Rectal smooth muscle tissue (tissue), 1 donor: ENCODE measurements at regions not wholly inside any gene's neighbourhood (a gene's known extent, or its start where the extent isn't known, plus 50 kb on each side); places are given as distances from the start of the nearest gene placed in this dataset.

ENCODE experiments used
- H3K27ac ChIP-seq: one replicate; pipeline ENCODE4 v1.7.0; 2013; ENCODE audit warnings: low read depth, low read length, inconsistent platforms
- H3K27me3 ChIP-seq: one replicate; pipeline ENCODE4 v1.7.0; 2013; ENCODE audit warnings: low read length; ENCODE audit not compliant: control insufficient read depth, insufficient read depth
- H3K36me3 ChIP-seq: one replicate; pipeline ENCODE4 v1.7.0; 2013; ENCODE audit warnings: low read length; ENCODE audit not compliant: control insufficient read depth, insufficient read depth
- H3K4me1 ChIP-seq: one replicate; pipeline ENCODE4 v1.7.0; 2013; ENCODE audit warnings: low read length; ENCODE audit not compliant: control insufficient read depth, insufficient read depth
- H3K4me3 ChIP-seq: one replicate; pipeline ENCODE4 v1.7.0; 2013; ENCODE audit warnings: low read length
- H3K9ac ChIP-seq: one replicate; pipeline ENCODE4 v1.7.0; 2013; ENCODE audit warnings: low read length

- no peaks in the 10 kb centered on the region for H3K4me1 ChIP-seq
- H3K9ac ChIP-seq, result no peak overlapping the region
- H3K27ac ChIP-seq, result no peak overlapping the region
- no peaks in the 10 kb centered on the region for H3K36me3 ChIP-seq
- no peaks in the 10 kb centered on the region for H3K27me3 ChIP-seq
- H3K4me3 ChIP-seq, result no peak overlapping the region
These were observed 328.1 kb downstream of the SMAD2 start for GRCh38 chr18:47602273-47602897.

GRCh38 chr18:47601581-47602272 lies 328.7 kb downstream of the SMAD2 start:
- H3K9ac ChIP-seq, result no peak overlapping the region
- H3K4me1 ChIP-seq, result no peaks in the 10 kb centered on the region
- no peaks in the 10 kb centered on the region for H3K36me3 ChIP-seq

GRCh38 chr18:47595831-47596501 lies 334.5 kb downstream of the SMAD2 start:
- Histone ChIP-seq H3K9ac (no peak overlapping the region), H3K27me3 (no peaks in the 10 kb centered on the region), H3K4me1 (no peaks in the 10 kb centered on the region), H3K27ac (no peak overlapping the region), H3K36me3 (no peaks in the 10 kb centered on the region), H3K4me3 (no peak overlapping the region)

More at GRCh38 chr18:47601581-47602272, 328.7 kb downstream of the SMAD2 start:
- Histone ChIP-seq H3K27me3 (no peaks in the 10 kb centered on the region), H3K27ac (no peak overlapping the region), H3K4me3 (no peak overlapping the region)

GRCh38 chr18:47594621-47595086 lies 335.8 kb downstream of the SMAD2 start:
- Histone ChIP-seq H3K36me3 (no peaks in the 10 kb centered on the region), H3K9ac (no peak overlapping the region), H3K4me1 (no peaks in the 10 kb centered on the region), H3K4me3 (no peak overlapping the region), H3K27ac (no peak overlapping the region), H3K27me3 (no peaks in the 10 kb centered on the region)

- H3K27ac ChIP-seq, result no peak overlapping the region
- no peak overlapping the region for H3K9ac ChIP-seq
- H3K27me3 ChIP-seq, result no peaks in the 10 kb centered on the region
- H3K36me3 ChIP-seq, result no peaks in the 10 kb centered on the region
- H3K4me1 ChIP-seq, result no peaks in the 10 kb centered on the region
- H3K4me3 ChIP-seq, result no peak overlapping the region
These were observed 336.6 kb downstream of the SMAD2 start for GRCh38 chr18:47593744-47594472.

- Histone ChIP-seq H3K4me3 (no peak overlapping the region), H3K4me1 (no peaks in the 10 kb centered on the region), H3K27me3 (no peaks in the 10 kb centered on the region), H3K36me3 (no peaks in the 10 kb centered on the region), H3K9ac (no peak overlapping the region), H3K27ac (no peak overlapping the region)
These were observed 339.0 kb downstream of the SMAD2 start for GRCh38 chr18:47591429-47591828.

GRCh38 chr18:47587587-47587986 lies 336.1 kb upstream of the SKOR2 start:
- H3K9ac ChIP-seq, result no peak overlapping the region
- H3K36me3 ChIP-seq, result no peaks in the 10 kb centered on the region
- H3K27me3 ChIP-seq, result no peaks in the 10 kb centered on the region
- no peak overlapping the region for H3K27ac ChIP-seq
- H3K4me1 ChIP-seq, result no peaks in the 10 kb centered on the region
- no peak overlapping the region for H3K4me3 ChIP-seq

GRCh38 chr18:47586418-47587070 lies 335.1 kb upstream of the SKOR2 start:
- H3K4me1 ChIP-seq, result no peaks in the 10 kb centered on the region
- H3K27me3 ChIP-seq, result no peaks in the 10 kb centered on the region
- no peak overlapping the region for H3K9ac ChIP-seq
- no peaks in the 10 kb centered on the region for H3K36me3 ChIP-seq
- H3K4me3 ChIP-seq, result no peak overlapping the region
- H3K27ac ChIP-seq, result no peak overlapping the region

GRCh38 chr18:47585914-47586313 lies 334.5 kb upstream of the SKOR2 start:
- no peaks in the 10 kb centered on the region for H3K27me3 ChIP-seq
- H3K9ac ChIP-seq, result no peak overlapping the region
- H3K27ac ChIP-seq, result no peak overlapping the region
- no peak overlapping the region for H3K4me3 ChIP-seq
- H3K4me1 ChIP-seq, result no peaks in the 10 kb centered on the region
- no peaks in the 10 kb centered on the region for H3K36me3 ChIP-seq

GRCh38 chr18:47585136-47585535 lies 333.7 kb upstream of the SKOR2 start:
- Histone ChIP-seq H3K4me1 (no peaks in the 10 kb centered on the region), H3K36me3 (no peaks in the 10 kb centered on the region), H3K9ac (no peak overlapping the region), H3K4me3 (no peak overlapping the region), H3K27me3 (no peaks in the 10 kb centered on the region), H3K27ac (no peak overlapping the region)

GRCh38 chr18:47582093-47582492 lies 330.6 kb upstream of the SKOR2 start:
- Histone ChIP-seq H3K9ac (no peak overlapping the region), H3K4me3 (no peak overlapping the region), H3K27me3 (no peaks in the 10 kb centered on the region), H3K36me3 (no peaks in the 10 kb centered on the region), H3K27ac (no peak overlapping the region), H3K4me1 (no peaks in the 10 kb centered on the region)

GRCh38 chr18:47577520-47577919 lies 326.1 kb upstream of the SKOR2 start:
- Histone ChIP-seq H3K9ac (no peak overlapping the region), H3K4me3 (no peak overlapping the region), H3K4me1 (no peaks in the 10 kb centered on the region), H3K36me3 (no peaks in the 10 kb centered on the region), H3K27ac (no peak overlapping the region), H3K27me3 (peaks cover 2% of the 10 kb centered on the region)
